ENCODE measurements at regions not wholly inside any gene's neighbourhood (a gene's known extent, or its start where the extent isn't known, plus 50 kb on each side); places are given as distances from the start of the nearest gene placed in this dataset.

- H3K27ac ChIP-seq (ENCODE audit: low read depth in 1 of 2, low read length in 2 of 2) = no peak overlapping the region
- no peak overlapping the region for H3K4me3 ChIP-seq (replicated peaks in 1 of 3; ENCODE audit: low read depth in 2 of 3, low read length in 3 of 3)
- no peak overlapping the region for H2AFZ ChIP-seq (ENCODE audit: insufficient read depth, low read depth, low read length, poor library complexity, severe bottlenecking)
- no peaks in the 10 kb centered on the region for H3K79me2 ChIP-seq (ENCODE audit: insufficient read depth, low read length)
- peaks cover 6 to 12% of the 10 kb centered on the region in 2 donors for H3K9me3 ChIP-seq (replicated peaks in 1 of 2; ENCODE audit: control insufficient read depth in 1 of 2, insufficient read depth in 1 of 2, low read length in 2 of 2)
- Mint-ChIP-seq H3K27ac (no peak overlapping the region), H3K27me3 (ENCODE audit: low read depth in 3 of 3) (peaks cover 16 to 28% (median 22%) of the 10 kb centered on the region in 3 donors), H3K9me3 (peaks cover 3 to 17% (median 9%) of the 10 kb centered on the region in 7 donors), H3K4me1 (no peaks in the 10 kb centered on the region), H3K4me3 (no peak overlapping the region), H3K36me3 (no peaks in the 10 kb centered on the region)
- H3K4me1 ChIP-seq (ENCODE audit: control insufficient read depth in 1 of 2, insufficient read depth in 2 of 2, low read length in 2 of 2) = no peaks in the 10 kb centered on the region
- TF ChIP-seq CTCF (IDR thresholded peaks at IDR 0.05) = no peak
- H3K36me3 ChIP-seq (replicated peaks in 1 of 2; ENCODE audit: control insufficient read depth in 1 of 2, insufficient read depth in 2 of 2, low read length in 2 of 2) = no peaks in the 10 kb centered on the region
- no peaks in the 10 kb centered on the region for H4K20me1 ChIP-seq (ENCODE audit: insufficient read depth, low read length)
- peaks cover 23 to 24% of the 10 kb centered on the region in 2 donors for H3K27me3 ChIP-seq (ENCODE audit: control insufficient read depth in 2 of 2, insufficient read depth in 2 of 2, low read length in 2 of 2)
- no peak for DNase-seq
- no peak overlapping the region for H3K4me2 ChIP-seq (replicated peaks; ENCODE audit: extremely low read depth, low read length, poor library complexity, severe bottlenecking)
- WGBS (ENCODE audit: insufficient coverage) = 96% methylated on average over 51 of the region's 55 CpGs
- H3K9ac ChIP-seq (ENCODE audit: insufficient read depth, low read length, poor library complexity, severe bottlenecking) = no peak overlapping the region
- intact Hi-C loops (cut with micrococcal nuclease) = no loop called here
Measured at GRCh38 chr1:88466899-88467580, 217.0 kb upstream of the PKN2 start.

- intact Hi-C loops (cut with micrococcal nuclease) = no loop called here
- no peak overlapping the region for H3K27ac Mint-ChIP-seq
- no peak overlapping the region for H3K4me3 Mint-ChIP-seq
- H3K9ac ChIP-seq (ENCODE audit: insufficient read depth, low read length, poor library complexity, severe bottlenecking) = no peak overlapping the region
- no peak overlapping the region for H2AFZ ChIP-seq (ENCODE audit: insufficient read depth, low read depth, low read length, poor library complexity, severe bottlenecking)
- no peak for TF ChIP-seq CTCF (IDR thresholded peaks at IDR 0.05)
- no peaks in the 10 kb centered on the region for H3K36me3 Mint-ChIP-seq
- no peaks in the 10 kb centered on the region for H3K36me3 ChIP-seq (replicated peaks in 1 of 2; ENCODE audit: control insufficient read depth in 1 of 2, insufficient read depth in 2 of 2, low read length in 2 of 2)
- 100% methylated on average over 1 of the region's 2 CpGs for WGBS (ENCODE audit: insufficient coverage)
- H3K4me3 ChIP-seq (replicated peaks in 1 of 3; ENCODE audit: low read depth in 2 of 3, low read length in 3 of 3) = no peak overlapping the region
- H3K4me1 Mint-ChIP-seq = no peaks in the 10 kb centered on the region
- H3K79me2 ChIP-seq (ENCODE audit: insufficient read depth, low read length) = no peaks in the 10 kb centered on the region
- H4K20me1 ChIP-seq (ENCODE audit: insufficient read depth, low read length) = no peaks in the 10 kb centered on the region
- no peak overlapping the region for H3K4me2 ChIP-seq (replicated peaks; ENCODE audit: extremely low read depth, low read length, poor library complexity, severe bottlenecking)
- H3K27me3 ChIP-seq (ENCODE audit: control insufficient read depth in 2 of 2, insufficient read depth in 2 of 2, low read length in 2 of 2) = no peaks in the 10 kb centered on the region
- no peaks in the 10 kb centered on the region for H3K4me1 ChIP-seq (ENCODE audit: control insufficient read depth in 1 of 2, insufficient read depth in 2 of 2, low read length in 2 of 2)
- peaks cover 0 to 10% (median 6%) of the 10 kb centered on the region in 7 donors for H3K9me3 Mint-ChIP-seq
- peaks cover 0 to 6% of the 10 kb centered on the region in 2 donors for H3K9me3 ChIP-seq (replicated peaks in 1 of 2; ENCODE audit: control insufficient read depth in 1 of 2, insufficient read depth in 1 of 2, low read length in 2 of 2)
- no peak for DNase-seq
- peaks cover 0 to 2% (median 1%) of the 10 kb centered on the region in 3 donors for H3K27me3 Mint-ChIP-seq (ENCODE audit: low read depth in 3 of 3)
- no peak overlapping the region for H3K27ac ChIP-seq (ENCODE audit: low read depth in 1 of 2, low read length in 2 of 2)
Measured at GRCh38 chr1:88472298-88472697, 211.8 kb upstream of the PKN2 start.

Data from CD14-positive monocyte (primary cell).